Sigmoid colon (tissue), 4 donors: ENCODE measurements at regions not wholly inside any gene's neighbourhood (a gene's known extent, or its start where the extent isn't known, plus 50 kb on each side); places are given as distances from the start of the nearest gene placed in this dataset.

Experiments used
- CTCF ChIP-seq, 4 experiments: fragments of 450-650 bp in 3 of 4; fragments of 200-600 bp in 1 of 4; IDR thresholded peaks; one replicate each; pipeline ENCODE4 v1.5.1; 2016 to 2019; ENCODE audit warnings: antibody characterized with exemption in 4 of 4, mild to moderate bottlenecking in 3 of 4, moderate library complexity in 2 of 4
- EP300 ChIP-seq, 4 donors: sonication (generic); formaldehyde crosslinking; IDR thresholded peaks; one replicate each; pipeline ENCODE4 v1.6.1; 2017; ENCODE audit warnings: antibody characterized with exemption in 4 of 4
- POLR2AphosphoS5 ChIP-seq, 4 donors: sonication (generic); formaldehyde crosslinking; IDR thresholded peaks; one replicate each; pipeline ENCODE4 v1.6.1; 2017; ENCODE audit warnings: antibody characterized with exemption in 4 of 4

- no peak for TF ChIP-seq CTCF (IDR thresholded peaks at IDR 0.05)
- TF ChIP-seq POLR2AphosphoS5 (IDR thresholded peaks at IDR 0.05): no peak
- TF ChIP-seq EP300 (IDR thresholded peaks at IDR 0.05): no peak
These were observed 122.7 kb upstream of the DIPK2B start for GRCh38 chrX:45323387-45323786.
